CD14-positive monocyte (primary cell): ENCODE measurements at regions not wholly inside any gene's neighbourhood (a gene's known extent, or its start where the extent isn't known, plus 50 kb on each side); places are given as distances from the start of the nearest gene placed in this dataset.

Experiments used
- DNase-seq, 3 donors: peaks; one replicate each; pipeline ENCODE4 v3.0.0-alpha.2; 2011 to 2022
- H2AFZ ChIP-seq: 2 replicates; pipeline ENCODE4 v1.6.0; 2012; ENCODE audit warnings: mild to moderate bottlenecking, low read depth, low read length, inconsistent platforms; ENCODE audit not compliant: insufficient read depth, poor library complexity, severe bottlenecking
- H3K27ac ChIP-seq, 2 donors: 1 replicate in 1 of 2; 2 replicates in 1 of 2; pipeline ENCODE4 v1.5.1; 2012 to 2013; ENCODE audit warnings: low read length in 2 of 2, control low read depth in 1 of 2, inconsistent platforms in 1 of 2, low read depth in 1 of 2, mild to moderate bottlenecking in 1 of 2
- H3K27me3 ChIP-seq, 2 donors: one replicate each; pipeline versions ENCODE4 v1.6.0 to v1.6.1; 2011 to 2013; ENCODE audit warnings: low read length in 2 of 2; ENCODE audit not compliant: control insufficient read depth in 2 of 2, insufficient read depth in 2 of 2
- H3K36me3 ChIP-seq, 2 donors: replicated peaks in 1 of 2; 1 replicate in 1 of 2; 2 replicates in 1 of 2; pipeline versions ENCODE4 v1.5.1 to v1.6.1; 2012 to 2013; ENCODE audit warnings: low read length in 2 of 2, control low read depth in 1 of 2, inconsistent platforms in 1 of 2, mild to moderate bottlenecking in 1 of 2; ENCODE audit not compliant: insufficient read depth in 2 of 2, control insufficient read depth in 1 of 2
- H3K4me1 ChIP-seq, 2 donors: 1 replicate in 1 of 2; 2 replicates in 1 of 2; pipeline versions ENCODE4 v1.5.1 to v1.6.1; 2012 to 2013; ENCODE audit warnings: low read length in 2 of 2, control low read depth in 1 of 2, inconsistent platforms in 1 of 2, mild to moderate bottlenecking in 1 of 2, moderate library complexity in 1 of 2; ENCODE audit not compliant: insufficient read depth in 2 of 2, control insufficient read depth in 1 of 2
- H3K4me2 ChIP-seq: replicated peaks from 2 replicates; pipeline ENCODE3; 2012; ENCODE audit warnings: low read length, moderate library complexity, mild to moderate bottlenecking; ENCODE audit not compliant: poor library complexity, severe bottlenecking; ENCODE audit errors: extremely low read depth
- H3K4me3 ChIP-seq, 3 experiments: fragments of 200-600 bp in 1 of 3; sonication (generic) in 1 of 3; replicated peaks in 1 of 3; 1 replicate in 2 of 3; 2 replicates in 1 of 3; pipeline ENCODE4 v1.5.1; 2011 to 2013; ENCODE audit warnings: low read length in 3 of 3, mild to moderate bottlenecking in 3 of 3, control low read depth in 2 of 3, low read depth in 2 of 3, inconsistent platforms in 1 of 3, moderate library complexity in 1 of 3
- H3K79me2 ChIP-seq: 2 replicates; pipeline ENCODE4 v1.6.0; 2012; ENCODE audit warnings: mild to moderate bottlenecking, control low read depth, inconsistent platforms, low read length, moderate library complexity; ENCODE audit not compliant: insufficient read depth
- H3K9ac ChIP-seq: 2 replicates; pipeline ENCODE4 v1.6.0; 2017; ENCODE audit warnings: low read length, mild to moderate bottlenecking; ENCODE audit not compliant: insufficient read depth, poor library complexity, severe bottlenecking
- H3K9me3 ChIP-seq, 2 donors: replicated peaks in 1 of 2; 1 replicate in 1 of 2; 2 replicates in 1 of 2; pipeline versions ENCODE4 v1.5.1 to v1.6.1; 2012 to 2013; ENCODE audit warnings: low read length in 2 of 2, control low read depth in 1 of 2; ENCODE audit not compliant: control insufficient read depth in 1 of 2, insufficient read depth in 1 of 2
- H4K20me1 ChIP-seq: 2 replicates; pipeline ENCODE4 v1.6.0; 2012; ENCODE audit warnings: mild to moderate bottlenecking, low read length, control low read depth, moderate library complexity; ENCODE audit not compliant: insufficient read depth
- H3K27ac Mint-ChIP-seq, 7 donors: one replicate each; pipeline ENCODE4 v1.8.0; 2020; ENCODE audit warnings: mild to moderate bottlenecking in 7 of 7, mixed read lengths in 7 of 7, moderate library complexity in 6 of 7, inconsistent platforms in 2 of 7
- H3K27me3 Mint-ChIP-seq, 3 donors: one replicate each; pipeline ENCODE4 v1.8.0; 2021 to 2022; ENCODE audit warnings: low read depth in 3 of 3, mild to moderate bottlenecking in 3 of 3, mixed read lengths in 3 of 3, moderate library complexity in 3 of 3, inconsistent platforms in 1 of 3
- H3K36me3 Mint-ChIP-seq, 2 donors: one replicate each; pipeline ENCODE4 v1.8.0; 2020; ENCODE audit warnings: mixed read lengths in 2 of 2, inconsistent platforms in 1 of 2, mild to moderate bottlenecking in 1 of 2
- H3K4me1 Mint-ChIP-seq: one replicate; pipeline ENCODE4 v1.8.0; 2020; ENCODE audit warnings: mild to moderate bottlenecking, mixed read lengths
- H3K4me3 Mint-ChIP-seq, 2 donors: one replicate each; pipeline ENCODE4 v1.8.0; 2020; ENCODE audit warnings: mild to moderate bottlenecking in 2 of 2, mixed read lengths in 2 of 2, moderate library complexity in 1 of 2
- H3K9me3 Mint-ChIP-seq, 7 donors: one replicate each; pipeline ENCODE4 v1.8.0; 2020 to 2022; ENCODE audit warnings: mixed read lengths in 7 of 7, mild to moderate bottlenecking in 6 of 7, moderate library complexity in 6 of 7, inconsistent platforms in 2 of 7
- WGBS: methylation state at CpG from one replicate; pipeline ENCODE4 v1.1.5; 2013; ENCODE audit warnings: missing lambda C conversion rate; ENCODE audit not compliant: insufficient coverage; 5-methylcytosine and 5-hydroxymethylcytosine counted together
- intact Hi-C, 2 donors: fragments of 100-400 bp; cut with micrococcal nuclease; formaldehyde crosslinking; loops; one replicate each; pipeline versions ENCODE4 v1.15.0 to v1.15.1; 2023
- TF ChIP-seq, protein P1 (sequence below): fragments of 200-600 bp; IDR thresholded peaks from one replicate; pipeline ENCODE4 v1.8.0; 2022; ENCODE audit warnings: antibody characterized with exemption, mild to moderate bottlenecking

DNA sequence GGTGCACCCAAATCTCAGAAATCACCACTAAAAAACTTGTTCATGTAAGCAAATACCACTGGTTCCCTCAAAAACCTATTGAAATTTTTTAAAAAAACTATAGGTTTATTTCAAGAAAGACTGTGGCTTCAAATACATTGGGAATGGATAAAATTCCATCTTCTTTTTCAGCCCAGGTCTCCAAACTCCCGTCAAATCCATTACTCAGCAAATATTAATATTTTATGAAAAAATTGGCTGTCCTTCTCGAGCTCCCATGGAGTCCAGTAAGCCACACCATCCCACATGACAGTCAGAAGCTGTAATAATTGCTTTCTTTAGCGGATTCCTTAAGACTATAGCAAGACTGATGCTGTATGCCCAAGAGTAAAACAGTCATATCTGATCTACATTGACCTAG is 204.4 kb upstream of the DOK6 start:
- Histone ChIP-seq H3K4me3 (no peak overlapping the region), H3K27ac (no peak overlapping the region), H3K36me3 (no peaks in the 10 kb centered on the region), H3K9ac (no peak overlapping the region), H3K4me1 (no peaks in the 10 kb centered on the region), H3K79me2 (no peaks in the 10 kb centered on the region), H3K27me3 (no peaks in the 10 kb centered on the region), H3K9me3 (no peaks in the 10 kb centered on the region), H3K4me2 (no peak overlapping the region), H4K20me1 (no peaks in the 10 kb centered on the region), H2AFZ (no peak overlapping the region)
- no peaks in the 10 kb centered on the region for H3K4me1 Mint-ChIP-seq
- no peaks in the 10 kb centered on the region for H3K27me3 Mint-ChIP-seq
- WGBS = 52% methylated on average over 2 of the region's 3 CpGs
- no peak overlapping the region for H3K4me3 Mint-ChIP-seq
- peaks cover 0 to 3% (median 0%) of the 10 kb centered on the region in 7 donors for H3K9me3 Mint-ChIP-seq
- intact Hi-C loops = no loop called here
- DNase-seq = no peak
- no peak overlapping the region for H3K27ac Mint-ChIP-seq
- H3K36me3 Mint-ChIP-seq = no peaks in the 10 kb centered on the region
- TF ChIP-seq, protein P1, sequence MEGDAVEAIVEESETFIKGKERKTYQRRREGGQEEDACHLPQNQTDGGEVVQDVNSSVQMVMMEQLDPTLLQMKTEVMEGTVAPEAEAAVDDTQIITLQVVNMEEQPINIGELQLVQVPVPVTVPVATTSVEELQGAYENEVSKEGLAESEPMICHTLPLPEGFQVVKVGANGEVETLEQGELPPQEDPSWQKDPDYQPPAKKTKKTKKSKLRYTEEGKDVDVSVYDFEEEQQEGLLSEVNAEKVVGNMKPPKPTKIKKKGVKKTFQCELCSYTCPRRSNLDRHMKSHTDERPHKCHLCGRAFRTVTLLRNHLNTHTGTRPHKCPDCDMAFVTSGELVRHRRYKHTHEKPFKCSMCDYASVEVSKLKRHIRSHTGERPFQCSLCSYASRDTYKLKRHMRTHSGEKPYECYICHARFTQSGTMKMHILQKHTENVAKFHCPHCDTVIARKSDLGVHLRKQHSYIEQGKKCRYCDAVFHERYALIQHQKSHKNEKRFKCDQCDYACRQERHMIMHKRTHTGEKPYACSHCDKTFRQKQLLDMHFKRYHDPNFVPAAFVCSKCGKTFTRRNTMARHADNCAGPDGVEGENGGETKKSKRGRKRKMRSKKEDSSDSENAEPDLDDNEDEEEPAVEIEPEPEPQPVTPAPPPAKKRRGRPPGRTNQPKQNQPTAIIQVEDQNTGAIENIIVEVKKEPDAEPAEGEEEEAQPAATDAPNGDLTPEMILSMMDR = no peak

DNA sequence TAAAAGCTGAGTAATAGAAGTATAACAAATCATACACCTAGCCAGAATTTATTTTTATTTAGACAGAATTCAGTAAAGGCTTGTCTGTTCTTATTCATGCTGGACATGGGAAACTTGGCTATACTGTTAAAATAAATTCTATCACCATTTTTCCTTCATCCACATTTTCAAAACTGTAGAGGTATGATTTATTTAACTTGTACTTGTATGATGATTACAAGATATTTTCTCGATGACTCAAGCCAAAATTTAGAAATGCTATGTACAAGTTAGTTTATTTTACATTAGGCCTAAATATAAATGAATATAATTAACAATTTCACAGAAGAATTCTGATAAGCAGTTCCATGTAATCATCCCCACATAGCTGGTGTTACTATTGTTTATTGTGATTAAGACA is 194.8 kb upstream of the DOK6 start:
- Histone ChIP-seq H3K27ac (no peak overlapping the region), H3K4me2 (no peak overlapping the region), H3K36me3 (no peaks in the 10 kb centered on the region), H3K4me3 (no peak overlapping the region), H3K27me3 (no peaks in the 10 kb centered on the region), H3K79me2 (no peaks in the 10 kb centered on the region), H2AFZ (no peak overlapping the region), H4K20me1 (no peaks in the 10 kb centered on the region), H3K9ac (no peak overlapping the region), H3K9me3 (no peaks in the 10 kb centered on the region), H3K4me1 (no peaks in the 10 kb centered on the region)
- Mint-ChIP-seq H3K27ac (no peak overlapping the region), H3K9me3 (peaks cover 0 to 3% (median 0%) of the 10 kb centered on the region in 7 donors), H3K36me3 (no peaks in the 10 kb centered on the region), H3K4me3 (no peak overlapping the region), H3K4me1 (no peaks in the 10 kb centered on the region), H3K27me3 (no peaks in the 10 kb centered on the region)
- no peak for DNase-seq
- TF ChIP-seq, protein P1 = no peak
- intact Hi-C loops = no loop called here
- WGBS = no CpG with 5 or more reads among the region's 1 CpG
